ENCODE measurements at regions not wholly inside any gene's neighbourhood (a gene's known extent, or its start where the extent isn't known, plus 50 kb on each side); places are given as distances from the start of the nearest gene placed in this dataset.

DNA sequence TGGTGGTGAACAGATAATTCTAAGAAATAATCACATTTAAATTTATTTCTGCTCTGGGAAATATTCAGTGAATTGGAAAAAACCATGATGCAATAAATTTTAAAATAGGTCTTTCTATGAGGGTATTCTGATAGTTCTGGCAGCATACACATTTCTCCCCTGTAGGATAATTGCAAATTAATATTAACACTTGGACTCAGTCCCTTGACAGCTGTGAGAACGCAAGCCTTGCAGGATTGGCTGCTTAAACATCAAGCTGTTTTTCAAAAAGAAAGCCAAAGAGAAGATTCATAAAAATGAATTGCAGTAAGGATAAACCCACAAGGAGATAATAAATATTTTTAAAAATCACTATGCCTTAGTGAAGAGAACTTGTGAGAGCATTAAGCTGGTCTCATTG, 180.0 kb downstream of the MTRR start:
- TF ChIP-seq, protein P1, sequence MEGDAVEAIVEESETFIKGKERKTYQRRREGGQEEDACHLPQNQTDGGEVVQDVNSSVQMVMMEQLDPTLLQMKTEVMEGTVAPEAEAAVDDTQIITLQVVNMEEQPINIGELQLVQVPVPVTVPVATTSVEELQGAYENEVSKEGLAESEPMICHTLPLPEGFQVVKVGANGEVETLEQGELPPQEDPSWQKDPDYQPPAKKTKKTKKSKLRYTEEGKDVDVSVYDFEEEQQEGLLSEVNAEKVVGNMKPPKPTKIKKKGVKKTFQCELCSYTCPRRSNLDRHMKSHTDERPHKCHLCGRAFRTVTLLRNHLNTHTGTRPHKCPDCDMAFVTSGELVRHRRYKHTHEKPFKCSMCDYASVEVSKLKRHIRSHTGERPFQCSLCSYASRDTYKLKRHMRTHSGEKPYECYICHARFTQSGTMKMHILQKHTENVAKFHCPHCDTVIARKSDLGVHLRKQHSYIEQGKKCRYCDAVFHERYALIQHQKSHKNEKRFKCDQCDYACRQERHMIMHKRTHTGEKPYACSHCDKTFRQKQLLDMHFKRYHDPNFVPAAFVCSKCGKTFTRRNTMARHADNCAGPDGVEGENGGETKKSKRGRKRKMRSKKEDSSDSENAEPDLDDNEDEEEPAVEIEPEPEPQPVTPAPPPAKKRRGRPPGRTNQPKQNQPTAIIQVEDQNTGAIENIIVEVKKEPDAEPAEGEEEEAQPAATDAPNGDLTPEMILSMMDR (IDR thresholded peaks at IDR 0.05), result no peak
- TF ChIP-seq EP300 (IDR thresholded peaks at IDR 0.05), result no peak
